Panc1 (cell line): ENCODE measurements at regions not wholly inside any gene's neighbourhood (a gene's known extent, or its start where the extent isn't known, plus 50 kb on each side); places are given as distances from the start of the nearest gene placed in this dataset.

ENCODE experiments used
- ATAC-seq: fragments of 200-7000 bp; cut with Tn5 transposase; 2 replicates; pipeline ENCODE4 v1.9.1; 2020; ENCODE audit warnings: mild to moderate bottlenecking, moderate library complexity
- BruUV-seq: library from RNA; stranded (reverse); fragments of 400-500 nt; replicated peaks from 2 replicates; lab custom pipeline; 2021; lab: Mats Ljungman, UMichigan
- CTCF ChIA-PET: fragments of 300-600 bp; sonication (Branson Sonifier 250); formaldehyde crosslinking; loops from one replicate; lab custom pipeline; 2022; ENCODE audit warnings: antibody characterized with exemption; lab: Charles Lee
- POLR2A ChIA-PET: fragments of 300-600 bp; sonication (Branson Sonifier 250); formaldehyde crosslinking; loops from one replicate; lab custom pipeline; 2022; ENCODE audit warnings: antibody characterized with exemption; lab: Charles Lee
- DNase-seq: peaks from one replicate; pipeline ENCODE4 v3.0.0-alpha.2; 2010; ENCODE audit warnings: low read depth, low spot score
- H3K27ac ChIP-seq: 2 replicates; pipeline ENCODE4 v1.5.1; 2011; ENCODE audit warnings: mild to moderate bottlenecking, low read length, inconsistent platforms
- H3K27me3 ChIP-seq: fragments of 200-500 bp; sonication (Bioruptor generic); 2 replicates; pipeline ENCODE4 v1.6.0; 2014; ENCODE audit warnings: low read length, inconsistent platforms; ENCODE audit not compliant: control insufficient read depth, insufficient read depth
- H3K36me3 ChIP-seq: fragments of 200-500 bp; sonication (Bioruptor generic); 2 replicates; pipeline ENCODE4 v1.5.1; 2014; ENCODE audit warnings: inconsistent platforms, mild to moderate bottlenecking, low read length, moderate library complexity; ENCODE audit not compliant: control insufficient read depth, insufficient read depth
- H3K4me1 ChIP-seq: 2 replicates; pipeline ENCODE4 v1.5.1; 2011; ENCODE audit warnings: inconsistent platforms, mild to moderate bottlenecking, low read length, moderate library complexity; ENCODE audit not compliant: control insufficient read depth, insufficient read depth
- H3K4me3 ChIP-seq, 2 experiments: 2 replicates each; pipeline ENCODE4 v1.5.1; 2011 to 2012; ENCODE audit warnings: low read depth in 2 of 2, low read length in 2 of 2, mild to moderate bottlenecking in 2 of 2, inconsistent platforms in 1 of 2, moderate library complexity in 1 of 2
- H3K9me3 ChIP-seq: fragments of 200-500 bp; sonication (Bioruptor generic); 2 replicates; pipeline ENCODE4 v1.5.1; 2014; ENCODE audit warnings: low read depth, mild to moderate bottlenecking, inconsistent platforms, low read length, moderate library complexity; ENCODE audit not compliant: control insufficient read depth, insufficient read depth
- CTCF ChIP-seq: fragments of 450-650 bp; IDR thresholded peaks from 2 replicates; pipeline ENCODE4 v1.5.1; 2017; ENCODE audit warnings: mild to moderate bottlenecking
- POLR2AphosphoS5 ChIP-seq: IDR thresholded peaks from 2 replicates; pipeline ENCODE4 v1.6.1; 2012; ENCODE audit warnings: mild to moderate bottlenecking, low read depth, low read length, moderate library complexity
- REST ChIP-seq, 2 experiments: IDR thresholded peaks; 2 replicates each; pipeline ENCODE4 v1.6.1; 2011 to 2012; ENCODE audit warnings: low read depth in 2 of 2, control low read depth in 1 of 2, low read length in 1 of 2, mild to moderate bottlenecking in 1 of 2, moderate library complexity in 1 of 2; ENCODE audit not compliant: insufficient read depth in 1 of 2
- SIN3A ChIP-seq: IDR thresholded peaks from 2 replicates; pipeline ENCODE4 v1.6.1; 2012; ENCODE audit warnings: low read depth, mild to moderate bottlenecking, low read length, moderate library complexity, borderline replicate concordance; ENCODE audit not compliant: insufficient read depth
- TCF7L2 ChIP-seq: IDR thresholded peaks from 2 replicates; pipeline ENCODE4 v1.6.1; 2011; ENCODE audit warnings: mild to moderate bottlenecking, low read depth, low read length, inconsistent platforms
- in situ Hi-C: cut with HindIII; loops from 2 replicates; pipeline ENCODE4 v1.10.0; 2016; ENCODE audit warnings: low sequenced_read_pairs, low pct_unique_long_range_greater_than_20kb
- intact Hi-C: fragments of 100-400 bp; cut with micrococcal nuclease; formaldehyde crosslinking; loops from one replicate; pipeline ENCODE4 v1.10.0; 2022; ENCODE audit not compliant: unreplicated experiment

GRCh38 chr2:155035308-155035707 is 336.8 kb downstream of the KCNJ3 start:
- no TSS peak for BruUV-seq
- in situ Hi-C loops (no loop called here), intact Hi-C loops (no loop called here)
- ATAC-seq: no peak
- ChIA-PET CTCF (no interaction called here), POLR2A (no interaction called here)
- DNase-seq: no peak
- no peaks in the 10 kb centered on the region for H3K9me3 ChIP-seq
- H3K4me3 ChIP-seq: no peak overlapping the region
- no peaks in the 10 kb centered on the region for H3K36me3 ChIP-seq
- no peaks in the 10 kb centered on the region for H3K4me1 ChIP-seq
- no peak for TF ChIP-seq TCF7L2
- TF ChIP-seq POLR2AphosphoS5: no peak
- no peak for TF ChIP-seq CTCF
- TF ChIP-seq REST (IDR thresholded peaks at IDR 0.05; ENCODE audit: insufficient read depth in 1 of 2, low read depth in 2 of 2, low read length in 1 of 2): no peak
- no peak for TF ChIP-seq SIN3A
- H3K27me3 ChIP-seq: no peaks in the 10 kb centered on the region
- no peak overlapping the region for H3K27ac ChIP-seq

- Histone ChIP-seq H3K9me3 (no peaks in the 10 kb centered on the region), H3K27me3 (no peaks in the 10 kb centered on the region), H3K4me1 (no peaks in the 10 kb centered on the region), H3K27ac (no peak overlapping the region), H3K4me3 (no peak overlapping the region), H3K36me3 (no peaks in the 10 kb centered on the region)
- ATAC-seq (no peak), DNase-seq (no peak)
- intact Hi-C loops (no loop called here), in situ Hi-C loops (no loop called here)
- no peak for TF ChIP-seq SIN3A
- TF ChIP-seq REST (IDR thresholded peaks at IDR 0.05; ENCODE audit: insufficient read depth in 1 of 2, low read depth in 2 of 2, low read length in 1 of 2): no peak
- TF ChIP-seq POLR2AphosphoS5: no peak
- TF ChIP-seq CTCF: no peak
- TF ChIP-seq TCF7L2: no peak
- ChIA-PET POLR2A (no interaction called here), CTCF (no interaction called here)
- BruUV-seq: no TSS peak
Measured at GRCh38 chr2:155033652-155034051, 335.2 kb downstream of the KCNJ3 start.
